Mammary epithelial cell (primary cell): ENCODE measurements at regions not wholly inside any gene's neighbourhood (a gene's known extent, or its start where the extent isn't known, plus 50 kb on each side); places are given as distances from the start of the nearest gene placed in this dataset.

ENCODE experiments used
- CTCF ChIP-seq, 2 donors: IDR thresholded peaks in 1 of 2; conservative IDR thresholded peaks in 1 of 2; 2 replicates each; pipeline ENCODE4 v1.5.1; 2011 to 2012; ENCODE audit warnings: inconsistent platforms in 2 of 2, low read length in 2 of 2, mild to moderate bottlenecking in 2 of 2, control low read depth in 1 of 2, low read depth in 1 of 2; ENCODE audit not compliant: insufficient read depth in 1 of 2; ENCODE audit errors: extremely low read depth in 1 of 2
- EZH2 ChIP-seq: IDR thresholded peaks from 2 replicates; pipeline ENCODE4 v1.6.1; 2012; ENCODE audit warnings: low read length, inconsistent platforms, borderline replicate concordance

DNA sequence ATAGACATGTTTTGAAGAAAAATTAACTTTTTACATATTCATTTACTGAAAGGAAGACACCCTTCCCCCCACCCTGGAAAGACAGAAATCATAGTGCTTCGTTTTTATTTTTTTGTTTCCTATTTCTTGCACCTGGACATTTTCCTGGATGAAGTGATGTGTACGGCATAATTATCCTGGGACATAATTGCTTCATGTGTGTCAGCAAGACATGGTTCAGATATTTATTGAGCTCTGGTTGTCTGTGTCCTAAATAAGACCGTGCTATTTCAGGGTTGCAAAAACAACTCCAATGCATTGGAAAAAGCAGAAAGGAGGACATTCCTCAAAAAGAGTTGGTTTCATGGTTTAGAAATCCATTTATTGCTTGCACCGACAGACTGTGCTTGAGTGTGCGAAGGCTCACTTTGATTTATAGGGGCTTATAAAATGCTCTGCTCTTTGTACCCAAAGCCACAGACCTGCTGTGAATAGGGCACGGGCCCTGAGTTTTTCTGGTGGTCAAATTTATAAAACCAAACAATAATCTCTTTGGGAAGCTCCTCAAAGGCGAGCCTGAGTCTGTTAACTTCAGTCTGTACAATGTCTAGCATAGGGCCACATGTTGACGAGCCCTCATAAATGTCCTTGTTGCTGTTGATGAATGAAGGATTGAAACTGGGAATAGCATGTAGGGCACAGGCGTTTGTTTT, 179.5 kb downstream of the SOX4 start:
- no peak for TF ChIP-seq CTCF (conservative IDR thresholded peaks at IDR 0.05 in 1 of 2, IDR thresholded peaks at IDR 0.05 in 1 of 2; ENCODE audit: extremely low read depth in 1 of 2, insufficient read depth in 1 of 2, low read depth in 1 of 2, low read length in 2 of 2)
- TF ChIP-seq EZH2, result no peak
